Peyer's patch (tissue), 4 donors: ENCODE measurements at regions not wholly inside any gene's neighbourhood (a gene's known extent, or its start where the extent isn't known, plus 50 kb on each side); places are given as distances from the start of the nearest gene placed in this dataset.

Experiments used
- DNase-seq, 3 donors: peaks; one replicate each; pipeline ENCODE4 v3.0.0-alpha.2; 2017 to 2019
- H3K27ac ChIP-seq, 4 donors: fragments of 200-600 bp; sonication (generic); one replicate each; pipeline ENCODE4 v1.5.1; 2016 to 2019
- H3K27me3 ChIP-seq, 2 donors: fragments of 200-600 bp; sonication (generic); one replicate each; pipeline ENCODE4 v1.5.1; 2019
- H3K36me3 ChIP-seq, 3 donors: fragments of 200-600 bp; sonication (generic); one replicate each; pipeline ENCODE4 v1.5.1; 2016 to 2019
- H3K4me1 ChIP-seq, 4 donors: fragments of 200-600 bp; sonication (generic); one replicate each; pipeline ENCODE4 v1.5.1; 2016 to 2019
- H3K4me3 ChIP-seq, 4 donors: fragments of 200-600 bp; sonication (generic); 1 replicate in 3 of 4; 2 replicates in 1 of 4; pipeline ENCODE4 v1.5.1; 2016 to 2019; ENCODE audit warnings: mild to moderate bottlenecking in 1 of 4
- H3K9me3 ChIP-seq, 4 donors: fragments of 200-600 bp; sonication (generic); one replicate each; pipeline ENCODE4 v1.5.1; 2016 to 2019; ENCODE audit warnings: mild to moderate bottlenecking in 1 of 4
- POLR2A ChIP-seq, 2 donors: fragments of 450-650 bp; IDR thresholded peaks; one replicate each; pipeline ENCODE4 v1.5.1; 2017; ENCODE audit warnings: antibody characterized with exemption in 2 of 2, mild to moderate bottlenecking in 2 of 2, moderate library complexity in 2 of 2
- TF ChIP-seq, protein P1 (sequence below), 6 experiments: fragments of 450-650 bp in 4 of 6; fragments of 200-600 bp in 2 of 6; sonication (generic) in 1 of 6; IDR thresholded peaks; one replicate each; pipeline ENCODE4 v1.5.1; 2017 to 2019; ENCODE audit warnings: antibody characterized with exemption in 6 of 6, mild to moderate bottlenecking in 3 of 6, moderate library complexity in 1 of 6

- peaks cover 0 to 9% (median 0%) of the 10 kb centered on the region in 4 donors for H3K9me3 ChIP-seq
- H3K4me3 ChIP-seq = no peak overlapping the region
- DNase-seq = no peak
- no peak overlapping the region for H3K27ac ChIP-seq
- TF ChIP-seq, protein P1, sequence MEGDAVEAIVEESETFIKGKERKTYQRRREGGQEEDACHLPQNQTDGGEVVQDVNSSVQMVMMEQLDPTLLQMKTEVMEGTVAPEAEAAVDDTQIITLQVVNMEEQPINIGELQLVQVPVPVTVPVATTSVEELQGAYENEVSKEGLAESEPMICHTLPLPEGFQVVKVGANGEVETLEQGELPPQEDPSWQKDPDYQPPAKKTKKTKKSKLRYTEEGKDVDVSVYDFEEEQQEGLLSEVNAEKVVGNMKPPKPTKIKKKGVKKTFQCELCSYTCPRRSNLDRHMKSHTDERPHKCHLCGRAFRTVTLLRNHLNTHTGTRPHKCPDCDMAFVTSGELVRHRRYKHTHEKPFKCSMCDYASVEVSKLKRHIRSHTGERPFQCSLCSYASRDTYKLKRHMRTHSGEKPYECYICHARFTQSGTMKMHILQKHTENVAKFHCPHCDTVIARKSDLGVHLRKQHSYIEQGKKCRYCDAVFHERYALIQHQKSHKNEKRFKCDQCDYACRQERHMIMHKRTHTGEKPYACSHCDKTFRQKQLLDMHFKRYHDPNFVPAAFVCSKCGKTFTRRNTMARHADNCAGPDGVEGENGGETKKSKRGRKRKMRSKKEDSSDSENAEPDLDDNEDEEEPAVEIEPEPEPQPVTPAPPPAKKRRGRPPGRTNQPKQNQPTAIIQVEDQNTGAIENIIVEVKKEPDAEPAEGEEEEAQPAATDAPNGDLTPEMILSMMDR (IDR thresholded peaks at IDR 0.05) = no peak
- no peak for TF ChIP-seq POLR2A (IDR thresholded peaks at IDR 0.05)
- H3K36me3 ChIP-seq = no peaks in the 10 kb centered on the region
- H3K4me1 ChIP-seq = no peaks in the 10 kb centered on the region
- H3K27me3 ChIP-seq = no peaks in the 10 kb centered on the region
Measured at GRCh38 chr5:34544403-34544802, 111.7 kb upstream of the RAI14 start.

DNA sequence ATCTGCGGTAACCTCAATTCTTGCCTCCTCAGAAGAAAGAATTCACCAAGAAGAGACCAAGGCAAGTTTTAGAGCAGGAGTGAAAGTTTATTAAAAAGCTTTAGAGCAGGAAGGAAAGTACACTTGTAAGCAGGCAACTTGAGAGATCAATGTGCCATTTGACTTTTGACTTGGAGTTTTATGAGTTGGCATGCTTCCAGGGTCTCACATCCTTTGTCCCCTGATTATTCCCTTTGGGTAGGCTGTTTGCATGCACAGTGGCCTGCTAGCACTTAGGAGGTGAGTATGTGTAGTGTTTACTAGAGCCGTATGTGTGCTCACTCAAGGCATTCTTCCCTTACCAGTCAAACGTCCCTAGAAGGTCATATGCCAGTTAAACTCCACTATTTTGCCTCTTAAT is 111.0 kb upstream of the RAI14 start:
- peaks cover 0 to 9% (median 0%) of the 10 kb centered on the region in 4 donors for H3K9me3 ChIP-seq
- H3K4me1 ChIP-seq = no peaks in the 10 kb centered on the region
- TF ChIP-seq POLR2A (IDR thresholded peaks at IDR 0.05) = no peak
- TF ChIP-seq, protein P1 (IDR thresholded peaks at IDR 0.05) = no peak

DNA sequence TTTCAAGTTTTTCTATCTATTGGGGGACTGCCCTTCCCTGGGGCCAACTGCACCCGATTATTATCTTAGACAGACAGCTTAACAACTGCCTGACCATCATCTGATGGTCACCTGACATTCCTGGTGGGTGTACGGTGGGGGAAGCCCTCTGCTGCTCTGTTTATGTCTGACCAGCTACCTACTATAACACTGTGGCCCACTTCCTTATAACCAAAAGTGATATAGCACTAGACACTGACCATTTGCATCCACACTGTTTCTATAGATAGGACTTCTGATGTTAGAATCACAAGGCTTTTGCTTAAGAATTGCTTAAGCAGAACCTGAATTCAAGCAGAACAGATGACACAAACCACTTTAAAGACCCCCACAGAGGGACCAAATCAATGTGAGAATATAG is 110.5 kb upstream of the RAI14 start:
- DNase-seq = no peak
- TF ChIP-seq, protein P1 (IDR thresholded peaks at IDR 0.05) = no peak
- TF ChIP-seq POLR2A (IDR thresholded peaks at IDR 0.05) = no peak
- no peaks in the 10 kb centered on the region for H3K36me3 ChIP-seq

More for the DNA sequence above, 111.0 kb upstream of the RAI14 start:
- no peak for DNase-seq
- no peaks in the 10 kb centered on the region for H3K36me3 ChIP-seq
- no peak overlapping the region for H3K27ac ChIP-seq
- H3K27me3 ChIP-seq = no peaks in the 10 kb centered on the region
- H3K4me3 ChIP-seq = no peak overlapping the region

DNA sequence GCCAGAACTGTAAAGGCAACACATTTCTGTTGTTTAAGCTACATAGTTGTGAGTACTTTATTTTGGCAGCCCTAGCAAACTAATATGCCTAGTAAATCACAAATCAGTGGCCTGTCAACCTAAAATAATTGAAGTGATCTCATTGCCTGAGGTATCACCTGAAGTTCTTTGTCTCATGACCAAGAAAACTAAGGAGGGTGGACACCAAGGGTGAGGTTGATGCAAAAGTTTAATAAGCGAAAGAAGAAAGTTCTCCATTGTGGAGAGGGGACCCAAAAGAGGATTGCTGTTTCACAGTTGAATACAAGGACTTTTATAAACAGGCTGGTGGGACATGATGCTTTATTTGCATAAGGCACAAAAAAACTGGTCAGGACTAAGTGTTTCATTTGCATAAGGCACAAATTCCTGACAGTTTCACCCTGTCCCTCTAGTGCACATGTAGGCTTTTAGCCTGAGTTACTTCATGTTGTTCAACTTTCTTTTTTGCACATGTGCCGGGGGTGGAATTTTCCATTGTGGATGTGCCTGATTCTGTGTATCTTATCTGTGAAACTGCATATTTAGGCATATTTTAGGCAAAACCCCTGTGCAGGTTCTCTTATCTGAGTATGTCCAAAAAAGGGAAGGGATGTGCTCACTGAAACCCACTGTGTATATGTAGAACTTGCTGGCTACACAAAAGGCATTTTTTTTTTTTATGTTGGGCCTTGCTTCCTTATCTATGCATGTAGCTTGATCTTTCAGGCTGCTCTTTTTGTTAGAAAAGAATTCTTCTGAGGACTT is 108.6 kb upstream of the RAI14 start:
- Histone ChIP-seq H3K27ac (no peak overlapping the region), H3K4me3 (no peak overlapping the region), H3K36me3 (no peaks in the 10 kb centered on the region), H3K9me3 (peaks cover 0 to 9% (median 0%) of the 10 kb centered on the region in 4 donors), H3K27me3 (no peaks in the 10 kb centered on the region), H3K4me1 (no peaks in the 10 kb centered on the region)
- TF ChIP-seq POLR2A (IDR thresholded peaks at IDR 0.05) = no peak
- TF ChIP-seq, protein P1 (IDR thresholded peaks at IDR 0.05) = no peak
- no peak for DNase-seq

More for the DNA sequence above, 110.5 kb upstream of the RAI14 start:
- Histone ChIP-seq H3K4me3 (no peak overlapping the region), H3K9me3 (peaks cover 0 to 9% (median 0%) of the 10 kb centered on the region in 4 donors), H3K27me3 (no peaks in the 10 kb centered on the region), H3K4me1 (no peaks in the 10 kb centered on the region), H3K27ac (no peak overlapping the region)

DNA sequence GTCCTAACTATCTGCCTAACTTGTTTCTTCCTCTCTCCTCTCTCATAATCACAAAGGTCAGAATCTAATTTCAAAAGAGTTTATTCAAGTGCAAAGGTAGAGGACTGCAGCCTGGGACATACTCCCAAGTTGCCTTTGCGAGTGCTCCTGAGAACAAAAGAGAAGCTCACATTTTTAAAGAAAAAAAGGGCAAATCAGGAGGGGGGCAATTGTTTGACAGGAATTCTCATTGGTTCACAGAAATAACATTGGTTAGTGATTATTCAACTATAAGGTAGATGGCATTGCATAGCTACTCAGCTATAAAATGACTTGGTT is 108.1 kb upstream of the RAI14 start:
- Histone ChIP-seq H3K27me3 (no peaks in the 10 kb centered on the region), H3K4me1 (no peaks in the 10 kb centered on the region), H3K4me3 (no peak overlapping the region), H3K27ac (no peak overlapping the region), H3K9me3 (peaks cover 0 to 9% (median 0%) of the 10 kb centered on the region in 4 donors), H3K36me3 (no peaks in the 10 kb centered on the region)
- TF ChIP-seq, protein P1 (IDR thresholded peaks at IDR 0.05) = no peak
- TF ChIP-seq POLR2A (IDR thresholded peaks at IDR 0.05) = no peak
- no peak for DNase-seq
